Kidney (tissue), 13 donors: ENCODE measurements at regions not wholly inside any gene's neighbourhood (a gene's known extent, or its start where the extent isn't known, plus 50 kb on each side); places are given as distances from the start of the nearest gene placed in this dataset.

Experiments
- DNase-seq, 5 donors: peaks; one replicate each; pipeline ENCODE4 v3.0.0-alpha.2; 2013 to 2020
- FAIRE-seq: peaks from 2 replicates; lab custom pipeline; 2012; peaks lifted over from hg19 to GRCh38; lab: Jason Lieb, UNC
- H3K27ac ChIP-seq, 2 donors: one replicate each; pipeline ENCODE4 v1.7.0; 2013; ENCODE audit warnings: low read depth in 2 of 2, low read length in 2 of 2, inconsistent platforms in 1 of 2
- H3K27me3 ChIP-seq: one replicate; pipeline ENCODE4 v1.7.1; 2013; ENCODE audit warnings: low read length, inconsistent platforms; ENCODE audit not compliant: control insufficient read depth, insufficient read depth
- H3K36me3 ChIP-seq, 3 donors: one replicate each; pipeline versions ENCODE4 v1.7.0 to v1.7.1; 2013; ENCODE audit warnings: low read length in 3 of 3, control low read depth in 1 of 3, inconsistent platforms in 1 of 3; ENCODE audit not compliant: insufficient read depth in 3 of 3, control insufficient read depth in 2 of 3
- H3K4me1 ChIP-seq, 3 donors: one replicate each; pipeline versions ENCODE4 v1.7.0 to v1.7.1; 2013; ENCODE audit warnings: low read length in 3 of 3, inconsistent platforms in 1 of 3, low read depth in 1 of 3; ENCODE audit not compliant: control insufficient read depth in 2 of 3, insufficient read depth in 2 of 3
- H3K4me3 ChIP-seq, 3 donors: one replicate each; pipeline versions ENCODE4 v1.7.0 to v1.8.1; 2013; ENCODE audit warnings: low read length in 3 of 3, control low read depth in 1 of 3, inconsistent platforms in 1 of 3
- H3K9ac ChIP-seq, 3 donors: one replicate each; pipeline versions ENCODE4 v1.7.0 to v1.7.1; 2013; ENCODE audit warnings: low read length in 3 of 3, control low read depth in 1 of 3, inconsistent platforms in 1 of 3
- H3K9me3 ChIP-seq, 3 donors: one replicate each; pipeline versions ENCODE4 v1.7.0 to v1.7.1; 2013; ENCODE audit warnings: low read length in 3 of 3, control low read depth in 1 of 3, inconsistent platforms in 1 of 3; ENCODE audit not compliant: control insufficient read depth in 2 of 3, insufficient read depth in 1 of 3
- intact Hi-C: fragments of 100-400 bp; cut with DNase I; formaldehyde crosslinking; loops from one replicate; pipeline ENCODE4 v1.11.1; 2022
- TF ChIP-seq, protein P1 (sequence below): IDR thresholded peaks from 3 replicates; pipeline ENCODE4 v1.5.1; 2012; ENCODE audit warnings: mild to moderate bottlenecking, moderate library complexity, borderline replicate concordance; ENCODE audit not compliant: insufficient read depth; ENCODE audit errors: extremely low read depth
- donor health status: control.
- donor health status: control.
- donor health status: control.
- donor health status: control.
- donor health status: control.
- donor health status: DM: yes; HTN: yes; CAD: no.
- donor health status: Normal renal cell carcinoma (clear cell type).

DNA sequence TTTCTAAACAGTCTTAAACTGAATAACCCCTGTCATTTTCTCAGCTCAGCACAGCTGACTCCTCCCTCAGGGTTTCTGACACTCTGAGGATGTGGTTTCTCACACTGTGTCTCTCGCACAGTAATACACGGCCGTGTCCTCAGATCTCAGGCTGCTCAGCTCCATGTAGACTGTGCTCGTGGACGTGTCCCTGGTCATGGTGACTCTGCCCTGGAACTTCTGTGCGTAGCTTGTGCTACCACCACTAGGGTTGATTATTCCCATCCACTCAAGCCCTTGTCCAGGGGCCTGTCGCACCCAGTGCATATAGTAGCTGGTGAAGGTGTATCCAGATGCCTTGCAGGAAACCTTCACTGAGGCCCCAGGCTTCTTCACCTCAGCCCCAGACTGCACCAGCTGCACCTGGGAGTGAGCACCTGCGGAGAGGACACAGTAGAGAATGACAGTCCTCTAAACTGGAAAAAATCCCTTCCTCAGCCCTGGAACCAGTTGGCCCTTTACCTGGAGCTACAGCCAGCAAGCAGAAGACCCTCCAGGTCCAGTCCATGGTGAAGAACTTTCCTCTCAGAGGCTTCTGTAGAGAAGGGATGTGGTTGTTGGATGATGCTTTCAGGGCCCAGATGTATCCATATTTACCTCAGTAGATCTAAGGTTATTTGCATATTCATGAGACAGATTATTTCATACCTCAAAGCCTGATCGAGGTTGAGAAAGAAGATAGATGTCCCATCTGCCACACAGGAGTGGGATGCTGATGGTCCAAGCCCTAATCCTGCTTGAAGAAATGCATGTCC, 984.8 kb downstream of the TMEM121 start:
- Histone ChIP-seq H3K4me1 (no peaks in the 10 kb centered on the region), H3K27ac (no peak overlapping the region), H3K9me3 (no peaks in the 10 kb centered on the region), H3K36me3 (no peaks in the 10 kb centered on the region), H3K27me3 (no peaks in the 10 kb centered on the region), H3K9ac (no peak overlapping the region), H3K4me3 (no peak overlapping the region)
- FAIRE-seq (no peak), DNase-seq (peak in 1 of 5 donors; percentile 10)
- TF ChIP-seq, protein P1, sequence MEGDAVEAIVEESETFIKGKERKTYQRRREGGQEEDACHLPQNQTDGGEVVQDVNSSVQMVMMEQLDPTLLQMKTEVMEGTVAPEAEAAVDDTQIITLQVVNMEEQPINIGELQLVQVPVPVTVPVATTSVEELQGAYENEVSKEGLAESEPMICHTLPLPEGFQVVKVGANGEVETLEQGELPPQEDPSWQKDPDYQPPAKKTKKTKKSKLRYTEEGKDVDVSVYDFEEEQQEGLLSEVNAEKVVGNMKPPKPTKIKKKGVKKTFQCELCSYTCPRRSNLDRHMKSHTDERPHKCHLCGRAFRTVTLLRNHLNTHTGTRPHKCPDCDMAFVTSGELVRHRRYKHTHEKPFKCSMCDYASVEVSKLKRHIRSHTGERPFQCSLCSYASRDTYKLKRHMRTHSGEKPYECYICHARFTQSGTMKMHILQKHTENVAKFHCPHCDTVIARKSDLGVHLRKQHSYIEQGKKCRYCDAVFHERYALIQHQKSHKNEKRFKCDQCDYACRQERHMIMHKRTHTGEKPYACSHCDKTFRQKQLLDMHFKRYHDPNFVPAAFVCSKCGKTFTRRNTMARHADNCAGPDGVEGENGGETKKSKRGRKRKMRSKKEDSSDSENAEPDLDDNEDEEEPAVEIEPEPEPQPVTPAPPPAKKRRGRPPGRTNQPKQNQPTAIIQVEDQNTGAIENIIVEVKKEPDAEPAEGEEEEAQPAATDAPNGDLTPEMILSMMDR, result no peak
- intact Hi-C loops, result no loop called here

DNA sequence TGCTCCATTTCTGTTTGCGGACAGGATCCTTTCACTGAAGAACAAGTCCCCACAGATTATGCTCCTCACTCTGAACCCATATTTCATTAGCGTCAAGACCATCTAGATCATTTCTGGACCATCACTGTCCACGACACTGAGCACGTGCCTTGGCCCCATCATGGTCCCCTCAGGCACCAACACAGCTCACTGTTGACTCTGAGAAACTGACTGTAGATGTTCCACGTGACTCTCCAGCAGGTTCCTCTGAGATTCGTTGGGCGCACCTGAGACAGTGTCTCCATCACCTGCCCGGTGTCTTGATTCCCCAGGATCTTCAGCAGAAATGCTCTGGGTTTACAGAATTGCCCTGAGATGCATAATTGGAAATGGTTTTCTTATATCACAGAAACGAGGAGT, 985.4 kb downstream of the TMEM121 start:
- H3K27me3 ChIP-seq, result no peaks in the 10 kb centered on the region
- H3K27ac ChIP-seq, result no peak overlapping the region
- no peaks in the 10 kb centered on the region for H3K9me3 ChIP-seq
- no peak for FAIRE-seq
- no peaks in the 10 kb centered on the region for H3K4me1 ChIP-seq
- TF ChIP-seq, protein P1, result no peak
- no peak overlapping the region for H3K9ac ChIP-seq
- intact Hi-C loops, result no loop called here
- H3K36me3 ChIP-seq, result no peaks in the 10 kb centered on the region
- no peak for DNase-seq
- H3K4me3 ChIP-seq, result no peak overlapping the region

DNA sequence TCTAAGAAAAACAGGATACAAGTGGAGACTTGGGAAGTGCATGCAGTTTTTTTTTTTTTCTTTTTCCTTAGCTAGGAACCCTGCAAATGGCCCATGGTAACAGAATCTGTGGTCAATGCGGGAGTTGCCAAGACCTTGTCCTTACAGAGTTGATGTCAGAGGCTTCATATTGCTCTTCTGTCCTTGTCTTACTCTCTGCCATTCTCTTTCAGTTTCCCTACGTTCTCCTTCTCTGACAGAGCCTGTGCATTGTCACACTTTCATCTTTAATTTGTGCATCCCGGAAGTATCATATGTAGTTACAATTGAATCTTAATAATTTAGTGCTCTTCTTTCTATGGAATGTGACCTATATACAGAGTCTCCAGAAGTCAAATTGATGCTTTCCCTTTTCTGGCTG, 986.9 kb downstream of the TMEM121 start:
- no peaks in the 10 kb centered on the region for H3K4me1 ChIP-seq
- intact Hi-C loops, result no loop called here
- TF ChIP-seq, protein P1, result no peak
- H3K36me3 ChIP-seq, result no peaks in the 10 kb centered on the region
- H3K9ac ChIP-seq, result no peak overlapping the region
- no peak overlapping the region for H3K4me3 ChIP-seq
- H3K27me3 ChIP-seq, result no peaks in the 10 kb centered on the region
- DNase-seq, result no peak
- H3K9me3 ChIP-seq, result no peaks in the 10 kb centered on the region
- no peak for FAIRE-seq
- H3K27ac ChIP-seq, result no peak overlapping the region
